Skin epidermis (tissue), 12 donors: ENCODE measurements at regions not wholly inside any gene's neighbourhood (a gene's known extent, or its start where the extent isn't known, plus 50 kb on each side); places are given as distances from the start of the nearest gene placed in this dataset.
"Not testable (repeated sequence)": the region's sequence is repeated elsewhere in the genome, so short reads cannot be mapped to it uniquely, and the experiment has no call there.

Experiments
- H3K27ac ChIP-seq, 21 experiments: fragments of 200-600 bp; sonication (generic) in 11 of 21; one replicate each; pipeline ENCODE4 v1.5.0; 2020; ENCODE audit warnings: mild to moderate bottlenecking in 3 of 21, inconsistent platforms in 2 of 21, moderate library complexity in 2 of 21
- H3K4me3 ChIP-seq, 7 experiments: fragments of 200-600 bp; sonication (generic) in 2 of 7; one replicate each; pipeline ENCODE4 v1.5.0; 2020; ENCODE audit warnings: inconsistent platforms in 2 of 7, mild to moderate bottlenecking in 2 of 7, moderate library complexity in 1 of 7

- not testable (repeated sequence) for H3K27ac ChIP-seq, H3K4me3 ChIP-seq
These were observed 80.3 kb downstream of the ZNF474 start for GRCh38 chr5:122209601-122210000.

- H3K4me3 ChIP-seq, result no peak overlapping the region
- no peak overlapping the region for H3K27ac ChIP-seq
These were observed 89.4 kb downstream of the ZNF474 start for GRCh38 chr5:122218778-122219177.

- Histone ChIP-seq H3K4me3 (no peak overlapping the region), H3K27ac (peak overlapping the region in 1 of 21 experiments; percentile 63)
These were observed 90.3 kb downstream of the ZNF474 start for GRCh38 chr5:122219436-122220166.

- H3K4me3 ChIP-seq, result no peak overlapping the region
- peak overlapping the region in 1 of 21 experiments; percentile 63 for H3K27ac ChIP-seq
These were observed 91.2 kb downstream of the ZNF474 start for GRCh38 chr5:122220511-122220910.

- no peak overlapping the region for H3K4me3 ChIP-seq
- no peak overlapping the region for H3K27ac ChIP-seq
These were observed 90.2 kb upstream of the SNCAIP start for GRCh38 chr5:122221857-122222256.

- Histone ChIP-seq H3K4me3 (no peak overlapping the region), H3K27ac (no peak overlapping the region)
These were observed 89.5 kb upstream of the SNCAIP start for GRCh38 chr5:122222580-122222979.

GRCh38 chr5:122228728-122229392 is 83.2 kb upstream of the SNCAIP start:
- Histone ChIP-seq H3K27ac (no peak overlapping the region), H3K4me3 (no peak overlapping the region)

GRCh38 chr5:122229551-122229950 is 82.5 kb upstream of the SNCAIP start:
- H3K4me3 ChIP-seq, result no peak overlapping the region

GRCh38 chr5:122236270-122237040 is 75.6 kb upstream of the SNCAIP start:
- no peak overlapping the region for H3K4me3 ChIP-seq
- no peak overlapping the region for H3K27ac ChIP-seq

More at GRCh38 chr5:122229551-122229950, 82.5 kb upstream of the SNCAIP start:
- H3K27ac ChIP-seq, result no peak overlapping the region

GRCh38 chr5:122237906-122238305 is 74.1 kb upstream of the SNCAIP start:
- Histone ChIP-seq H3K4me3 (no peak overlapping the region), H3K27ac (no peak overlapping the region)

GRCh38 chr5:122252319-122252718 is 59.7 kb upstream of the SNCAIP start:
- Histone ChIP-seq H3K4me3 (no peak overlapping the region), H3K27ac (no peak overlapping the region)

GRCh38 chr5:122253794-122254193 is 58.2 kb upstream of the SNCAIP start:
- Histone ChIP-seq H3K27ac (no peak overlapping the region), H3K4me3 (no peak overlapping the region)

GRCh38 chr5:122256388-122256787 is 55.6 kb upstream of the SNCAIP start:
- Histone ChIP-seq H3K4me3 (no peak overlapping the region), H3K27ac (no peak overlapping the region)

- Histone ChIP-seq H3K4me3 (no peak overlapping the region), H3K27ac (no peak overlapping the region)
These were observed 55.0 kb upstream of the SNCAIP start for GRCh38 chr5:122257000-122257399.

GRCh38 chr5:122258241-122258640 is 53.8 kb upstream of the SNCAIP start:
- H3K27ac ChIP-seq, result no peak overlapping the region
- H3K4me3 ChIP-seq, result no peak overlapping the region

GRCh38 chr5:122258840-122259239 is 53.2 kb upstream of the SNCAIP start:
- Histone ChIP-seq H3K4me3 (no peak overlapping the region), H3K27ac (no peak overlapping the region)

GRCh38 chr5:122259995-122260394 is 52.0 kb upstream of the SNCAIP start:
- Histone ChIP-seq H3K4me3 (no peak overlapping the region), H3K27ac (no peak overlapping the region)

- Histone ChIP-seq H3K27ac (no peak overlapping the region), H3K4me3 (no peak overlapping the region)
These were observed 49.9 kb upstream of the SNCAIP start for GRCh38 chr5:122262103-122262502.
